A673 (cell line): ENCODE measurements at regions not wholly inside any gene's neighbourhood (a gene's known extent, or its start where the extent isn't known, plus 50 kb on each side); places are given as distances from the start of the nearest gene placed in this dataset.

Experiments used
- BruUV-seq: library from RNA; stranded (reverse); fragments of 400-500 nt; replicated peaks from 2 replicates; lab custom pipeline; 2021; lab: Mats Ljungman, UMichigan
- CTCF ChIA-PET: fragments of 300-600 bp; sonication (Branson Sonifier 250); formaldehyde crosslinking; loops from one replicate; lab custom pipeline; 2022; ENCODE audit warnings: antibody characterized with exemption; lab: Charles Lee
- POLR2A ChIA-PET: fragments of 300-600 bp; sonication (Branson Sonifier 250); formaldehyde crosslinking; loops from one replicate; lab custom pipeline; 2022; ENCODE audit warnings: antibody characterized with exemption; ENCODE audit not compliant: low non-redundant PET; lab: Charles Lee
- DNase-seq: peaks from one replicate; pipeline ENCODE4 v3.0.0-alpha.2; 2015; ENCODE audit warnings: low spot score
- H3K27ac ChIP-seq: fragments of 200-600 bp; sonication (generic); 2 replicates; pipeline ENCODE4 v1.5.1; 2016; ENCODE audit warnings: mixed run types, low read depth, mild to moderate bottlenecking, mixed read lengths, antibody characterized with exemption, low read length; ENCODE audit not compliant: poor library complexity, severe bottlenecking
- H3K27me3 ChIP-seq: fragments of 200-600 bp; sonication (generic); replicated peaks from 2 replicates; pipeline ENCODE4 v1.6.1; 2017; ENCODE audit warnings: mixed run types, low read depth, mild to moderate bottlenecking, mixed read lengths, antibody characterized with exemption, low read length; ENCODE audit not compliant: insufficient read depth, poor library complexity
- H3K36me3 ChIP-seq: fragments of 200-600 bp; sonication (generic); 2 replicates; pipeline ENCODE4 v1.6.1; 2016; ENCODE audit warnings: mixed run types, mild to moderate bottlenecking, mixed read lengths, antibody characterized with exemption, low read length; ENCODE audit not compliant: insufficient read depth, poor library complexity, severe bottlenecking
- H3K4me1 ChIP-seq: fragments of 200-600 bp; sonication (generic); 2 replicates; pipeline ENCODE4 v1.6.1; 2017; ENCODE audit warnings: mixed run types, mild to moderate bottlenecking, mixed read lengths, antibody characterized with exemption, low read length; ENCODE audit not compliant: insufficient read depth, poor library complexity, severe bottlenecking
- H3K4me3 ChIP-seq: fragments of 200-600 bp; sonication (generic); 2 replicates; pipeline ENCODE4 v1.5.1; 2016; ENCODE audit warnings: low read depth, mixed run types, mild to moderate bottlenecking, mixed read lengths, low read length; ENCODE audit not compliant: poor library complexity, severe bottlenecking
- H3K9me3 ChIP-seq: fragments of 200-600 bp; sonication (generic); 2 replicates; pipeline ENCODE4 v1.6.1; 2016; ENCODE audit warnings: mixed run types, low read depth, mild to moderate bottlenecking, mixed read lengths, antibody characterized with exemption, low read length; ENCODE audit not compliant: poor library complexity, severe bottlenecking
- CTCF ChIP-seq: fragments of 300-800, 200-600 bp; sonication (generic); conservative IDR thresholded peaks from 2 replicates; pipeline ENCODE4 v1.5.1; 2017; ENCODE audit warnings: low read depth, mild to moderate bottlenecking, antibody characterized with exemption, low read length, moderate library complexity, mixed read lengths
- EZH2 ChIP-seq: fragments of 200-600 bp; sonication (generic); IDR thresholded peaks from 2 replicates; pipeline ENCODE4 v1.6.1; 2017; ENCODE audit warnings: borderline replicate concordance, low read depth, mild to moderate bottlenecking, mixed read lengths, antibody characterized with exemption, low read length; ENCODE audit not compliant: poor library complexity, severe bottlenecking
- intact Hi-C: fragments of 100-400 bp; cut with micrococcal nuclease; formaldehyde crosslinking; loops from one replicate; pipeline ENCODE4 v1.10.0; 2022; ENCODE audit not compliant: unreplicated experiment

- ChIA-PET CTCF (no interaction called here), POLR2A (no interaction called here)
- H3K27me3 ChIP-seq, result no peaks in the 10 kb centered on the region
- TF ChIP-seq CTCF (no peak), EZH2 (no peak)
- H3K4me1 ChIP-seq, result peaks cover 4% of the 10 kb centered on the region
- H3K4me3 ChIP-seq, result no peak overlapping the region
- no peaks in the 10 kb centered on the region for H3K9me3 ChIP-seq
- no peak for DNase-seq
- no peak overlapping the region for H3K27ac ChIP-seq
- H3K36me3 ChIP-seq, result no peaks in the 10 kb centered on the region
- no TSS peak for BruUV-seq
- intact Hi-C loops, result no loop called here
Observed at GRCh38 chr9:86516564-86516963, 162.4 kb upstream of the TUT7 start.

GRCh38 chr9:86515221-86515620 is 161.0 kb upstream of the TUT7 start:
- ChIA-PET CTCF (no interaction called here), POLR2A (interaction anchor here (0.7 kb wide), 1 partner anchor 10 kb away, joined by 3 read pairs; no protein-coding TSS in a partner anchor)
- H3K36me3 ChIP-seq, result no peaks in the 10 kb centered on the region
- BruUV-seq, result no TSS peak
- no peak overlapping the region for H3K4me3 ChIP-seq
- TF ChIP-seq EZH2 (no peak), CTCF (no peak)
- intact Hi-C loops, result no loop called here
- peaks cover 4% of the 10 kb centered on the region for H3K4me1 ChIP-seq
- no peak for DNase-seq
- H3K9me3 ChIP-seq, result no peaks in the 10 kb centered on the region
- no peaks in the 10 kb centered on the region for H3K27me3 ChIP-seq
- H3K27ac ChIP-seq, result no peak overlapping the region

GRCh38 chr9:86513429-86513828 is 159.2 kb upstream of the TUT7 start:
- no peaks in the 10 kb centered on the region for H3K27me3 ChIP-seq
- no peak overlapping the region for H3K4me3 ChIP-seq
- POLR2A ChIA-PET, result no interaction called here
- BruUV-seq, result no TSS peak
- H3K27ac ChIP-seq, result no peak overlapping the region
- no peaks in the 10 kb centered on the region for H3K9me3 ChIP-seq
- CTCF ChIA-PET, result no interaction called here
- no peaks in the 10 kb centered on the region for H3K4me1 ChIP-seq
- no peak for TF ChIP-seq EZH2
- intact Hi-C loops, result no loop called here
- DNase-seq, result no peak
- no peaks in the 10 kb centered on the region for H3K36me3 ChIP-seq

GRCh38 chr9:86512929-86513328 is 158.7 kb upstream of the TUT7 start:
- Histone ChIP-seq H3K4me3 (no peak overlapping the region), H3K36me3 (no peaks in the 10 kb centered on the region), H3K9me3 (no peaks in the 10 kb centered on the region), H3K4me1 (no peaks in the 10 kb centered on the region), H3K27me3 (no peaks in the 10 kb centered on the region), H3K27ac (no peak overlapping the region)
- ChIA-PET POLR2A (no interaction called here), CTCF (no interaction called here)
- TF ChIP-seq EZH2 (no peak), CTCF (no peak)
- BruUV-seq, result no TSS peak
- intact Hi-C loops, result no loop called here
- DNase-seq, result no peak
